Ovary (tissue), 3 donors: ENCODE measurements at regions not wholly inside any gene's neighbourhood (a gene's known extent, or its start where the extent isn't known, plus 50 kb on each side); places are given as distances from the start of the nearest gene placed in this dataset.

ENCODE experiments used
- CTCF ChIP-seq, 3 donors: fragments of 450-650 bp in 2 of 3; fragments of 200-600 bp in 1 of 3; IDR thresholded peaks; one replicate each; pipeline versions ENCODE4 v1.5.1 to v1.8.0; 2016 to 2022; ENCODE audit warnings: antibody characterized with exemption in 3 of 3, mild to moderate bottlenecking in 1 of 3
- EP300 ChIP-seq: sonication (generic); formaldehyde crosslinking; IDR thresholded peaks from one replicate; pipeline ENCODE4 v1.6.1; 2017; ENCODE audit warnings: antibody characterized with exemption
- POLR2A ChIP-seq: fragments of 450-650 bp; IDR thresholded peaks from one replicate; pipeline ENCODE4 v1.6.1; 2017; ENCODE audit warnings: antibody characterized with exemption, mild to moderate bottlenecking, moderate library complexity
- donor health status: DM: no; HTN: no; CAD: no.

GRCh38 chr3:72345980-72346379 is 502.3 kb downstream of the SHQ1 start:
- TF ChIP-seq POLR2A (no peak), CTCF (IDR thresholded peaks at IDR 0.05) (no peak), EP300 (no peak)
